ENCODE measurements at regions not wholly inside any gene's neighbourhood (a gene's known extent, or its start where the extent isn't known, plus 50 kb on each side); places are given as distances from the start of the nearest gene placed in this dataset.

DNA sequence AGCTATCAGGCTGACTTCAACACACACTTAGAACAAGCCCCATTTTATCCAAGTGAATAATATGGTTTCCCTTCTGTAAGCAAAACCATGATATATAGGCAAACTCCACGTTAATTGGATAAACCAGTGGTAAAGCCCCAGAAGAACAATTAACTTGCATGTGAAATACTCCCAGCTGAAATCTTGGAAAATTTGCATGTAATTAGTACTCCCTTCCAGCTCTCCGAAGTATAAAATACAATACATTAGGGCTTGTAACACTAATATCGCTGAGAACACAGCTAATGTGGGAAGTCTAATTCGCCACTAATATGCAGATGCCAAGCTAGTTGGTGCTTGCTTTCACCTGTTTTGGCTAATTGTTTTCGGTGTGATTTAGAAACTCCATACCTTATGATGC, 859.0 kb upstream of the AUTS2 start:
- no peak for DNase-seq (ENCODE audit: low read depth)
- H3K4me3 ChIP-seq (ENCODE audit: low read depth, low read length) = no peak overlapping the region

DNA sequence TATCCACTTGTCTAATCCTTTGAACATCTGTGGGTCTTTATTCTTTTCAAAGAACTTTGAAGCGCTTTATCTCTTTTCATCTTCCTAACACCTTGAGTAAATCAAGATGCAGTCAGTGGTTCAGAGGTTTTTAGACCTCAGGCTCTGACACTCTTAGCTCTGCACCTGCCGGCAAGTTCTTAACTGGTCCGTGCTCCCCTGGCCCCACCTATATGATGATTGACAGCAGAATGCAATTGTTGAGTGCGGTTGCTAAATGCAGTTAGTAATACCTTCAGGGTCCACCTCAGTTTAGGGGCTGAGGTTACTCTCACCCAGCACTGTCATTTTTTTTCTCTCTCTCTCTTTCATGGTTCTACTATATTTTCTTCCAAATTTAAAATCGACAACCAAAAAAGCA, 854.2 kb upstream of the AUTS2 start:
- no peak overlapping the region for H3K4me3 ChIP-seq (ENCODE audit: low read depth, low read length)
- TF ChIP-seq, protein P1, sequence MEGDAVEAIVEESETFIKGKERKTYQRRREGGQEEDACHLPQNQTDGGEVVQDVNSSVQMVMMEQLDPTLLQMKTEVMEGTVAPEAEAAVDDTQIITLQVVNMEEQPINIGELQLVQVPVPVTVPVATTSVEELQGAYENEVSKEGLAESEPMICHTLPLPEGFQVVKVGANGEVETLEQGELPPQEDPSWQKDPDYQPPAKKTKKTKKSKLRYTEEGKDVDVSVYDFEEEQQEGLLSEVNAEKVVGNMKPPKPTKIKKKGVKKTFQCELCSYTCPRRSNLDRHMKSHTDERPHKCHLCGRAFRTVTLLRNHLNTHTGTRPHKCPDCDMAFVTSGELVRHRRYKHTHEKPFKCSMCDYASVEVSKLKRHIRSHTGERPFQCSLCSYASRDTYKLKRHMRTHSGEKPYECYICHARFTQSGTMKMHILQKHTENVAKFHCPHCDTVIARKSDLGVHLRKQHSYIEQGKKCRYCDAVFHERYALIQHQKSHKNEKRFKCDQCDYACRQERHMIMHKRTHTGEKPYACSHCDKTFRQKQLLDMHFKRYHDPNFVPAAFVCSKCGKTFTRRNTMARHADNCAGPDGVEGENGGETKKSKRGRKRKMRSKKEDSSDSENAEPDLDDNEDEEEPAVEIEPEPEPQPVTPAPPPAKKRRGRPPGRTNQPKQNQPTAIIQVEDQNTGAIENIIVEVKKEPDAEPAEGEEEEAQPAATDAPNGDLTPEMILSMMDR (IDR thresholded peaks at IDR 0.05; ENCODE audit: insufficient read depth, low read depth, low read length, missing control alignments) = no peak
- no peak for DNase-seq (ENCODE audit: low read depth)

More for the DNA sequence above, 859.0 kb upstream of the AUTS2 start:
- TF ChIP-seq, protein P1 (IDR thresholded peaks at IDR 0.05; ENCODE audit: insufficient read depth, low read depth, low read length, missing control alignments) = no peak

DNA sequence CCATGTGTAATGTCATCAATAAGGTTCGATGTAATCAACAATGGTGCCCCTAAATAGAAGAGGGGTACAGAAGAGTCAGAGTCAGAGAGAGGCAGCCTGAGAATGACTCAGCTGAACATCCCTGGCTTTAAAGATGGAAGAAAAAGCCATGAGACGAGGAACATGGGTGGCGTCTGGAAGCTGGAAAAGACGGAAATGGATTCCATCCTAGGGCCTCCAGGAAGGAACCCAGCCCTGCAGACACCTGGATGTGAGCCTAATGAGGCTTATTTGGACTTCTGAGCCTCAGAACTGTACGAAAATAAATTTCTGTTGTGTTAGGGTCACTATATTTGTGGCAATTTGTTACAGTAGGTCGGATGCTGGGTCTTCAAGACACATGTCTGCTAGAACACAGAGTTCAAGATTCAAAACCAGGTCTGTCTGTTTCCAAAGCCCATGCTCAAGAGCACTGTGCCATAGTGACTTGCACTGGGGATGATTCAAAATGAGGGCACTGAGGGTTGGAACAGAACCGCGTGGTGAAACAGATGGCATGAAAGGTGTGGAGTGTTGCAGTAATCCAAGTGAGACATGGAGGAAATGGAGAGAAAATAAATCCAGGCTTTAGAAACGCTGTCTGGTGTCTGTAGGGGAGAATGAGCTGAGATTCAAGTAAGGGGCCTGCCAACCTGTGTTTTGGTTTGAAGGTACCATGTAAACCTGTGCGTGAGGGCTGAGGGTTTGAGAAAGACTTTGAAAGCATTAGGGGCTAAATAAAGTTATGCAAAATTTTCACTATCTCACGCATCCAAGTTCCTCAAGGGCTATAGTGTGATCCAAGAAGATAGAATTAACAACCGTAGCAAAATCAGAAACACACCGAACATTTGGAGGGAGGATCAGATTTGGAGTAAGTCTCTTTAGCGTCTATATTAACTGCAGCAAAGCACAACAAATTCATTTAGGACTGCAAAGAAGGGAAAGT, 849.1 kb upstream of the AUTS2 start:
- H3K4me3 ChIP-seq (ENCODE audit: low read depth, low read length) = no peak overlapping the region
- DNase-seq (ENCODE audit: low read depth) = no peak
- TF ChIP-seq, protein P1 (IDR thresholded peaks at IDR 0.05; ENCODE audit: insufficient read depth, low read depth, low read length, missing control alignments) = no peak

DNA sequence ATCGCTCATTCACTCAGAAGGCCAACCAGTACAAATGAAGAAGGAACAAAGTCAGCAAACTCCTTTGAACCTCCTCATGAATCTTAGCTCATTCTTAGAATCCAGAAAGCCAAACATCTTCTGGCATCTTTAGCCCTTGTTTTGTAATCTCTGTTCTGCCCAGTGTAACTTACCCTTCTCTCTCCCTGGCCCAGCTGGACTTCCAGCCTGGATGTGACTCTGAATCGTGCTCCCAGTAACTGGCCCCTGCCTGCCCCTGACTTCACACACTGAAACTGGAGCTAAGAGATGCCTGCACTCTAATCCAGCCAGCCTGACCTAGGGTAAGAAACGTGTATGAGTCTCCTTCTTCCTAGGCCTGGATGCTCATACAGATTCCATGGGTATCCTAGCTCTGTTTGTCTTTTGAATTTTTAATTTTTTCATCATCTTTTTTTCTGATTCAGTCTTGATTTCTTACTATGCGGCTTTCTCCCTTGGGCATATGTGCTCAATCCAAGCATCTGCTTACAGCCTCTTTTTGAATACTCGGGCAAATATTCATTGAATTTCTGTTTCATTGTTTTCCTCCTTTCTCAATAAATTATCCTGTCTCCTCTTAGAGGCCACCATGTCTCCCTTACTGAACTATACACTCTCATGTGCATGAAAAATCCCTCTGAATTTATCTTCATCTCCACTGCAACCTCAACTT, 845.6 kb upstream of the AUTS2 start:
- TF ChIP-seq, protein P1 (IDR thresholded peaks at IDR 0.05; ENCODE audit: insufficient read depth, low read depth, low read length, missing control alignments) = no peak
- no peak overlapping the region for H3K4me3 ChIP-seq (ENCODE audit: low read depth, low read length)
- no peak for DNase-seq (ENCODE audit: low read depth)

DNA sequence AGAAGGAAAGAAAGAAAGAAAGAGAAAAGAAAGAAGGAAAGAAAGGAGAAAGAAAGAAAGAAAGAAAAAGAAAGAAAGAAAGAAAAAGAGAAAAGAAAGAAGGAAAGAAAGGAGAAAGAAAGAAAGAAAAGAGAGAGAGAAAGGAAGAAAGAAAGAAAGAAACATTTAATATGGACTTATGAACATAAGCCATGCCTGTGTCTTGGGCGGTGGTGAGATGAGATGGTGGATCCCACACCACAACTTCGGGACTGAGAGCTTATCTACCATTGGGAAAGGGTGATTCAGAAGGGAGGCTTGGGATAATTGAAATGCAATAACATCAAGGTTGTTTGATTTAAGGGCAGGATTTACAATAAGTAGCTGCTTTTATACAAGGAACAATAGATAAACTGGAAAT, 843.9 kb upstream of the AUTS2 start:
- H3K4me3 ChIP-seq (ENCODE audit: low read depth, low read length) = no peak overlapping the region
- DNase-seq (ENCODE audit: low read depth) = no peak
- TF ChIP-seq, protein P1 (IDR thresholded peaks at IDR 0.05; ENCODE audit: insufficient read depth, low read depth, low read length, missing control alignments) = no peak

DNA sequence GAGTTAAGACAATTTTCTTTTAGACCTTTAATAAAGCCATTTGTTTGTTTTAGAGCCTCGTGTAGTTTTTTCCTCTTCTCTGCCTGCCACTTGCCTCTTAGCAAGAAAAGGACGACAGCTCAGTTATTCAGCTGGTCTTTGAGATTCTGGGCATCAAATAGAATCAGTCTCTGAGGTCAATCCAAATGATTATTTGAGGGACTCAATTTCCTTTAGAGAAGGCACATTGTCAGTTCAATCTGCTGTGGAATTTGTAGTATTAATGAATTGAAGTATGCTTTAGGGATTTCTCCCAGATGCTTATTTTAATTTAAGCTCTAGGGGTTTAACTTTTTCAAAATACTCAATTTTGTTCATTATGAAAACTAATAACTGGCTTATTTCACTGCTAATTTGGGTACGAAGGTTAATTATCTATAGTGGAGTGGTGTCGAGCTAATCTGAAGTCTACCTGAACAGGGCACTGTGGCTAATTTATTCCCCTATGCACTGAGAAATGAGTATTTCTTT, 841.2 kb upstream of the AUTS2 start:
- TF ChIP-seq, protein P1 (IDR thresholded peaks at IDR 0.05; ENCODE audit: insufficient read depth, low read depth, low read length, missing control alignments) = no peak
- no peak overlapping the region for H3K4me3 ChIP-seq (ENCODE audit: low read depth, low read length)
- DNase-seq (ENCODE audit: low read depth) = no peak

All from GM12865 (cell line).